DMS153 treated with DMSO at 0.1 percent for 48 hours (cell line): ENCODE measurements at regions not wholly inside any gene's neighbourhood (a gene's known extent, or its start where the extent isn't known, plus 50 kb on each side); places are given as distances from the start of the nearest gene placed in this dataset.

Experiments
- DNase-seq: peaks from one replicate; lab custom pipeline; 2025; ENCODE audit not compliant: unreplicated experiment; lab: John Stamatoyannopoulos, UW

DNA sequence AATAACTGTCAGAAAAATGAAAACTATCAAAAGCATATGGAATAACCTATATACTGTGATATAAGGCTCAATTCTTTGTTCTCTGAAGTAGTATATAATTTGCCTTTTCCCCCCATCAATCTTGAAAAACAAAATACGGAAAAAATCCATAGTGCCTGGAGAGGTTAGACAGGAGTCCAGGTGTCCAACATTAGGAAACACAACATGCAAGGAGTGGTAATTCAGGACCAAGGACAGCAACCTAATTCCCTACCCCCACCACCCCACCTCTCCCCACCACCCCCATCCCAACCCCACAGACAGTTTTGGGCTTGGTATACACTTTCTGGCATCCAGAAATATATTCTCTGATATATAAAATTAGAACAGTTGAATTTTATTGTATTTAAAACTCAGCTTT lies 55.1 kb upstream of the SLC25A26 start:
- DNase-seq, result no peak

DNA sequence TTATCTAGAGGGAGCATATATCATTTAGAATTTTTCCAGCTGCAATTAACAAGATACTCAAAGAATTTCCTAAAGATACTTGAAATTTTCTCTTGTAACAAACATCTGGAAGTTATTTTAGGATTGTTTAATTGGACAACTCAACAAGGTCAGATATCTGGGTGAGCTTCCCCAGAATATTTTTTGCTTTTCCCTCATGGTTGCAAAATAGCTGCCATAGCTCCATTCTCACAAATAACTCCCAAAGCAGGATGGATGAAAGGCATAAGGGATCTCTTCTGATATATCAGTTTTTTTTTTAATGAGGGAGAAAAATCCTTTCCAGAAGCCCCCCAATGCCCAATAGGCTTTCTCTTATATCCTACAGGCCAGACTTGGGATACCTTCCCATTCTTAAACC lies 56.6 kb upstream of the SLC25A26 start:
- DNase-seq, result no peak

DNA sequence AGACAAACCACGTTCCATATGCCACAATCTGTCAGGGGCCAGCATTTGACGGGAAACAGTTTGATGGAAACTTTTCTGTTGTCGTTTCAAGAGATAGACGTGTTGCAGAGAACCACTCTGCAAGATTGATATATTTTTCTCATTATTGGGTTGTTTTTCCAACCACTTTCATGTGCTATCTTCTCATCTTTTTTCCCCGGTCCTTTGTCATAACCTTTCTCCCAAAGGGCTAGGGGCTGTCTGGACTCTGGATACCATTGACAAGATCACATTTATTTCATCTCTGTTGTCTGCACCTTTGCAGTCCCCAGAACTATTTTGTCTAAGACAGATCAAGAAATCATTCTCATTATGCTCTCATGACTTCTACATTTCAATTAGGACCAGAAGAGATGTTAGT lies 57.6 kb upstream of the SLC25A26 start:
- no peak for DNase-seq

DNA sequence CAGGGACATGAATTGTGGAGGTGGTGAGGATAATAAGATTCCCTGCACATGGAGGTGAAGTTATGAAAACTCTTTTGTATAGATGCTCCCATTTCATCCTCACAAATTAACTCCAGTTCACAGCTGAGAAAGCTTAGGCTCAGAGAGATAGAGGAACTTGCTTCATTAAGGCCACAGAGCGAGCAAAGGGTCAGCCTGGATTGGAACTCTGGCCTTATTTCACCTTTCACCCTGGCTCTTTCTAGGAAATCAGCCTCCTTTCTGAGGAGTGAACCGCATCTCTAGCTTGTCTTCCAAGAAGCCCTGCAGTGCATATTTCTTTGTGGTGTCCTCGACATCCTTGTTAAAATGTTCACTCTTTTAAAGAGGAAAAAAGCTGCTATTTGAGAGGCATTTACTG lies 58.0 kb upstream of the SLC25A26 start:
- DNase-seq, result no peak

DNA sequence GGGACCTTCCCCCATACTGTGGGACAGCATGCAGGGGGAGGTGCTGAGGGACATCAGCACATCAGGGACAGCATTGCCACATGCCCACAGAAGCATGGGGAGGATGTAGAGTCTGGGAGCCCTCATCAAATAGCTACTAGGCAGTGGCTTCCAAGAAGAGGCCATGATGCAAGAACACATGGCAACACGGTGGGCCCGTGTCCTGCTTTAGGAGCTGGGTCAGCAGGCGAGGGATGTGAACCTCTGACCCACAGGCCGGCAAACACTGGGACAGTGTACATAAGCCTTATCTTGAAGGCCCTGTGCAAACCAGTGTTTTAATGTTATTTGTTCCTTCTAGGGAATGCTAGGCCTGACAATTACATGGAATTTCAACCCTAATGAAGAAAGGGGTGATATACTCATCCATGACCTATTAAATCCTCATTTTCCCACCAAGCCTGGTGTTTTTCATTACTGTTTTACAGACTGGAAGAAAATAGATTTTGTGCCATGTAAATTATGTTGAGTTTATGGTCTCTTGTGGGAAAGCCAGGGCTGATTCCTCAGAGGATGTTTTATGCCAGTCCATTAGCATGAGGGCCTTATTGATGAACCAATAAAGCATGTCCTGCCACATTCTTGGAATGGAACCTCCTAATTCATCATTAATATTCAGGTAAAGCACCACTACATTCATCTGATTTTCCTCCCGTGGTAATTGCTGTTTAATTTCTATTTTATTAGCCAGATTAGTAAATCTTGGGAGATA lies 61.7 kb upstream of the SLC25A26 start:
- DNase-seq, result no peak

DNA sequence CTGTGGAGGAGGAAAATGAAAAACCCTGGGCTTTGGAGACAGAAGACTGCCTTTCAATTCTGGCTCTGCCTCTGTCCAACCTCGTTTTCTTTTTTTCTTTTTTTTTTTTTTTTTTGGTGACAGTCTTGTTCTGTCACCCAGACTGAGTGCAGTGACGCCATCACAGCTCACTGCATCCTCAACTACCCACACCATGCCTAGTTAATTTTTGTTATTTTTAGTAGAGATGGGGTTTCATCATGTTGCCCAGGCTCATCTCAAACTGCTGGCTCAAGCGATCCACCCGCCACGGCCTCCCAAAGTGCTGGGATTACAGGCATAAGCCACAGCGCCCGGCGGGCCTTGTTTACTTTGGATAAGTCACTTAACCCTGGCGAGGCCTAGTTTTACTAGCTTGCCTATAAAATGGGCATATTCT lies 66.3 kb upstream of the SLC25A26 start:
- DNase-seq, result no peak

DNA sequence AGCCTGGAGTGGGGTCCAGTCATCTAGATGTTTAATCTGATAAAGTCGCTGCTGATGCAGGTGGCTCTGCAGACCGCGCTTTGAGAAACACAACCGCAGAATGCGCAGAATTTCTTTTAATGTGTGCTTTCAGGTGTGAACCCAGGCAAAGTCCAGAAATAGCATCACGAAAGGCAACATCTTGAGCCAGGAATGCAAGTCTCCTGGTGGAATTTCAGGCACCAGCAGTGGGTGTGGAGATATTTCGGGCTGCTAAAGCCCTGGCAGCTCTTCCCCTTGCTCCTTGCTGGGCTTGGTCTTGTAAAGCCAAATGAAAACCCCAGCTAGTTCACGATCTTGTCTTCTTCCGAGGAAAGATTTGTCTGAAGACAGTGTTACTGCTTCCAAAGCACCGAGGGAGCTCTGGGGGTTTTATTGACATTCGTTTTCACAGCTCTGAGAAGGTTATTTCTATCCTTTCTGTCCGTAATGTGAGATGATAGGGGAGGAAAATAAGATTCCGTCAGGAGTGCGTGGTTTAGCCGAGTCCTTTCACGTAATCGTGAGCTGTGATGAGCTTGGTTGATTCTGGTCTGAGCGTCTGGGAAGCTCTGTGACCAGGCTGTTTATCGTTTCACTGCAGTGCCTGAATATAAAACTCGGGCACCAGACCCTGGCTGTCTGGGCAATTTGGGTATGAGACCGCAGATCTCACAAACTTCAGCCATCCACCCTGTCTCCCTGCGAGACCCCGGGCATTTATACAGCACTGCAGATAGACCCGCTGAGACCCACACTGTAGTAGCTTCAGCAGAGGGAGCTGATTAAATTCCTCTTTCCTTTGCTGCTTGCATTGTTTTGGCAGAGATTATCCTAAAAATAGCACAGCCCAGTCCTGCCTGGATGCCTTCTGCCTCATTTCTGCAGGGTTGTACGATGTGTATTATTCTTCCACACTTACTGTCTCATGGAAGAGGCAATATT lies 67.0 kb upstream of the SLC25A26 start:
- DNase-seq, result no peak

DNA sequence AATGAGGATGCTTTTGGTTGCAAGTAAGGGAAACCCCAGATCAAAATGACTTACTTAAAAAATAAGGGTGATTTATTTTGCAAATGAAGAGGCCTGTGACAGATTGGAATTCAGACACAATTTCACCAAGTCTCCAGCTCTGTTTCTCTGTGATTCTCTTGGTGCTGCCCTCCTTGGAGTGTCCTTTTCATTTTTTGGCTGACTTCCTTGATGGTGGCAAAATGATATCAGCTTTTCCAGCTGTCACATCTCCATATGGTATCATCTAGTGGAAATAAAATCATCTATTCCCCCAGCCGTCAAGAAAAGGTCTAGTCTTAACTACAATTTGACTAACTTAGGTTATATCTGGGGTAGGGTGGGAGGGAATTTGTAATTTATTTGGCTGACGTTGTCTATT lies 68.5 kb upstream of the SLC25A26 start:
- no peak for DNase-seq

DNA sequence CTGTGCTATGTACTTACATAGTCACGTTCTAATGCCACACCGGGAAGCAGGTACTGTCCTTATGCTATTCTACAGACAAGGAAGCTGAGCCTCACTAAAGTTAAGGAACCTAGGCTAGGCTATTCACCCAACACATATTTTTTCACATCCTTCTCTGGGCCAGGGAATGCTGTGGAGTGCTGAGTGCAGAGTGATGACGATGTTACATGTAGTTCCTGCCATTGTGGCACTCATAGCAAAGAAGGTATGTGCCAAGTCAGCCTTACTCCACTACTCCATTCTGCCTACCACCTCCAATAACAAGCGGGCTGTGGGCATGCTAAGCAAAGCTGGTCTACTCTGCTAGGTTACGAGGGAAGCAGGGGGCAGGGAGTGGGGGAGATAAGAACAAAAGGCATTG lies 69.8 kb upstream of the SLC25A26 start:
- no peak for DNase-seq

DNA sequence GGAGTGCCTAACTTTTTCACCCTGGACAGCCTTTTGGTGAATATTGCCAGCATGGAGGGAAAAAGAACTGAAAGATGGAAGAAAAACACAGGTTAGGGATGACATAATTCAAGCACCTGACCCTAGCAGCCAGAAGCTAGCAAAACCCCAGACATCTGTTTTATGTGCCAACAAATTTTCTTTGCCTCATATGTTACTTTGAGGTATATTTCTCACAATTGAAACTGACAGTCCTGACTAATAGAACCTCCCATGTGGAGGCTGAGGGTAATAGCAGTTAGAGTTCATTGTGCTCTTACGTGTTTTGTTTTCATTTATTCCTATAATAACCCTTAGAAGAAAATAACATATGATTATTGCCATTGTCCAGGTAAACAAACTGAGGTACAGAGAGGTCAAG lies 71.5 kb upstream of the SLC25A26 start:
- no peak for DNase-seq

DNA sequence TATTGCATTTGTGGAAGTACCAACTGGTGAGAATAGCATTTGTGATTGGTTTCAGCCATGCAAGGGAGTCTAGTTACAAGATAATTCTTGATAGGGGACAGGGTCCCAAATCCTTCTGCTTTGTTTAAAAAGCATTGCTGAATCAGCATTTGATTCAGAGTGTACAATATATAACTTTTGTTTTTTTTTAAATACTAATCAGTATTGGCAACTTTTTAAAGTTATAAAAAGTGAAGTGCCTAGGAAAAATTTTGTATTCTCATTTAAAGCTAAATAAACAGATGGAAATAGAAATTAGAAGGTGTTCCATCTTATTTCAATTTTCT lies 75.4 kb upstream of the SLC25A26 start:
- no peak for DNase-seq

DNA sequence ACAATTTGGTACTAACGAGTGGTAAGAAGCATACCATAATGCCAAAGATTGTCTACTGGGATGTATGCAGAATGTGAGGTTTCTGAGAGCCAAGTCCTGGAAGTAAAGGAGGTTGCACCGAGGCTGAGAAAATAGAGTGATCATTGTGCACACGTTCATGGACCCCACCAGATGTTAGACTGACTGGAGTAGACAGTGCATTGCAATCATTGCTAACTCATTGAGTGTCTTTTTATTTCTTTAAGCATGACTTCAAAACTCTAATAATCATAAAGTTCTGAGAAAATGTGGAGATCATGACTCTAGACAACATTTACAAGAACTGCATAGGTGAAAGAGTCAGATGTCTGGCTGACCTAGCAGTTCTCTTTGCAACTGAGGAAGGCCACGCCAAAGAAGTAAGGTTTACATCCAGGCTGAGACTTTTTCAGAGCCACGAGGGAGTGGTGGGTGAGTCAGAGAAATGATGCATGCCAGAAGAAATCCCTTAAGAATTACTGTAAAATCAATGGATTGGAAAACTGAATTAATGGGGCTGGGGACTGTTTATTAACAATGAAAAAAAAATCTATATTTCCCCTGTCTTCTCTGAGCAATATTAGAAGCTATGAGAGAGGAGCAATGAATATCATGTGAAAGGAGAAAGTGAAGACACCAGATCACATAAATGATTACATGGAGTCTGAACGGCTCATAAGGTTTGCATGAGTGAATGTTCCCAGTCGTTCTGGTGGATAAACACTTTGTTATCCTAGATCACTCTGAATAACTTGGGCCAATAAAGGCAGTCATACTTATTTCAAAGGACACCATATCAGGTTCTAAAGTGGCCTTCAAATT lies 76.0 kb upstream of the SLC25A26 start:
- DNase-seq, result no peak

DNA sequence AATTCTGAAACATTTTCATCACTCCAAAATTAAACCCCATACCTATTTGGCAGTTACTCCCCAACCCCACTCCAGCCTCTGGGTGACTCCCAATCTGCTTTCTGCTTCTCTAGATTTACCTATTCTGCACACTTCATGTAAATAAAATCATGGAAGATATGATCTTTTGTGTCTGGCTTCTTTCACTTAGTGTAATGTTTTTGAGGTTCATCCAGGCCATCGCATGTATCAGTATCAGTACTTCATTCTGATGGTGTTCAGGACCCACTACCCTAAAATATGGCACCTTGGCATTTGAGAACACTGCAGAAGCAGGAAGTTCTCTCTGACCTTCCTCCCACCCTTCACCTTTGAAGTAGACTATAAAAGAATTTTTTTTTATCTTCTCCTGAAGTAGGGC lies 78.7 kb upstream of the SLC25A26 start:
- no peak for DNase-seq

DNA sequence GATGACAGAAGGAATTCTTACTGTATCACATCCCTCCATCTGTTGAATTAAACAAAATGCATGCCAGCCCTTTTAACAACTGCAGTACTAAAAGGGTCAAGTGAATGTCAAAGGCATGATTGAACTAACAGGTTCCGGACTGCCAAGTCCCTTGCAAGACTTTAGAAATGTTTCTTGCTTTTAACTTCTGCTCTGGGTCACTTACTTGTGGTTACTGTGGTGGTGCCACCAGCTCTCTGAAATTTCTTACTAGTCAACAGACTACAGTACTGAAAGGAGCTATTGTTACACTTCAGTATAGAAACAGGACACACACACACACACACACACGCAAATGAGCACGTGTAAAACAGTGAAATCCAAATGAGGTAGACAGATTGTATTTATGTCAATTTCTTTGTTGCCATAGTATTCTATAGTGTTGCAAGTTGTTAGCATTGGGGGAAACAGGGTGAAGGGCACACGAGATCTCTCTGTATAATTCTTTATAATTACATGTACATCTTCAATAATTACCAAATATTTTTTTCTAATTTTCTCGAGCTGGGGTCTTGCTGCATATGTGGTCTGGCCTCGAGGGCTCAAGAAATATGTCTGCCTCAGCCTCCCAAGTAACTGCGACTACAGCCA lies 79.9 kb upstream of the SLC25A26 start:
- DNase-seq, result no peak

DNA sequence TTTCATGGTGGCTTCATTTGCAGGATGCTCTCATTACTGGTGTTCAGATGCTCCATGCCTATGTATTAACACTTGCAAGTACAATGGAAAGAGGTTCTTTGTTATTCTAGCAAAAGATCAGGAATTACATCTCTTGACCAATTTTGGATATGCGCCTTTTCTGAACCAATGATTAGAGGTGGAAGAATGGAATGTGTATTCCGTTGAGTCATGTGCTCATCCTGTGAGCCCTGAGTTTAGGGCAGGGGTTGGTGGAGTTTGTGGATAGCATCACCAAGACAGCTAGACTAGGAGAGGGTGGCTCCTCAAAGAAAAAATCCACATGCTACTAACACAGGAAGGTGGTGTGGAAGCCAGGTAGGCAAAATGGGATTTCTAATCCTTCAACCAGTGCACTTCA lies 80.7 kb upstream of the SLC25A26 start:
- DNase-seq, result no peak

DNA sequence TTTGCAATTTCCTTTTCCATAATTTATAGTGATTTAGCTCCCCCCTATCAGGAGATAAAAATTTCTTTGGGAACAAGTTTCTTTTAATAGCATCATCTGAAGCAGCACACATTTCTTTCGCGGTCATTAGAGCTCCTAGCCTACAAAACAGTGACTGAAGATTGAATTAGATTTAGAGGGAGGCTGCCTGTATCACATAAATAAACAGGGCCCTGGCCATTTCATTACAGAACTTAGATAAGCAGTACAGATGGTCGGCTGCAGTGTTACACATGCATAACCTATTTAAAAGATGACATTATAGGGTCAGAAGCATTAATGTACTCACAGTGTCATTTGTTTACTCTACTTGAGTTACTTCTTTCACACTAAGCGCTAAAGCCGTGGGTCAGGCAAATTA lies 81.4 kb upstream of the SLC25A26 start:
- no peak for DNase-seq

DNA sequence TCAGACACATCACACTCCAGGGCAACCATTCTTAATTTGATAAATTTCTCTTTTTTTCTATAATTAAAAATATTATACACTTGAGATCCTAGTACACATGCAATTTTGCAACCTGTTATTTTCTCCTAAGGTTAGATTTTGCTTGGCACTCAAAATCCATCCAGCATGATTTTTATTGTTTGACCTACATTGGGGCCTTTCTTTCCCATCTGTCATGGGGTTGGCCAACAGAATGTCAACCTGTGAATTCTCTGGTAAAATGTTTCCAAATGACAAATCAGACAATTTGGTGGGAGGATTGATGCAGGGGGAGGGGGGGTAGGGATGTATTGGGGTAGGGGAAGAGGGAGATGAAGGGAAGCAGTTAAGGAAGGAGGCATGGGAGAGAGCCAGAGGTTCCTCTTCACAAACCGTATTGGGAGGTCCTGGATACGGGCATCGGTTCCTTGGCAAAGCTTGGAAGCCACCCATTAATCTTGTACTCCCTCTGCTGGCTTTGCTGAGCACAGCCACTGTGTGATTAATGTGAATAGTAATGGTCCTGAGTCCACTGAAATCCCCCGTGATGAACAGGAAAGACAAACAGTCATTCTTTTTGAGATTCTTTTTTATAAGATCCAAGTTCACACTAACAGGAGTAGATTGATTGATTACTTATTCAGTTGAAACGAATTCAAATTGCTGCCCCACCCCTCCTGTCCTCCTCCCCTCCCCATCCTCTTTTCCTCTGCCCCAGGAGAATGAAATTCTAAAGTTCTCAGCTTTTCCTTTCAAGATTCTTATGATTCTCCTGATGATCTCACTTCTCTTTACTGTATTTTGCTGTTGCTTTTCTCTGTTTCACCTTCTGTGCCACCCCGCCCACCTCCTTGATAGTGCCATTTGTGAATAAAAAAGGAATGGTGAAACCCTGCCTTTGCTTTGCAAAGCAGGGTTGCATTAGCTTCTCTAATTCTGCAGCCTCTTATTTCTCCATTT lies 82.2 kb upstream of the SLC25A26 start:
- DNase-seq, result peak; percentile 0

DNA sequence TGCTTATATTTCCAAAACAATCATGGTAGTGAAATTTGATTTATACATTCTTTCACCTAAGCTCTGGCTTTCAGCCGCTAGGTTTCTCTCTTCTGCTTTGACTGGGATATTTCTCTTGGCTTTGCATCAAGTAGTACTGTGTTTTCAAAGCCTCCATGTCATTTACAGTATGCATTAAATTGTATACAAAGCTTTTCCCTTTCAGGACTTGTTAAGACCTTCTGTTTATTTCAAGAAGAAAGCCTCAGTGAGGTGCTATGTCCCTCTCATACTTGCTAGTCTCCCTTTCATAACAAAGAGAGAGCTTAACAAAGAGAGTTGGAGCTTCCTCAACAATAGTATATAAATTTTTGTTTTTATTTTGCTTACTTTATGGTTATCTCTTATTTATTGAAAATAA lies 84.2 kb upstream of the SLC25A26 start:
- no peak for DNase-seq

DNA sequence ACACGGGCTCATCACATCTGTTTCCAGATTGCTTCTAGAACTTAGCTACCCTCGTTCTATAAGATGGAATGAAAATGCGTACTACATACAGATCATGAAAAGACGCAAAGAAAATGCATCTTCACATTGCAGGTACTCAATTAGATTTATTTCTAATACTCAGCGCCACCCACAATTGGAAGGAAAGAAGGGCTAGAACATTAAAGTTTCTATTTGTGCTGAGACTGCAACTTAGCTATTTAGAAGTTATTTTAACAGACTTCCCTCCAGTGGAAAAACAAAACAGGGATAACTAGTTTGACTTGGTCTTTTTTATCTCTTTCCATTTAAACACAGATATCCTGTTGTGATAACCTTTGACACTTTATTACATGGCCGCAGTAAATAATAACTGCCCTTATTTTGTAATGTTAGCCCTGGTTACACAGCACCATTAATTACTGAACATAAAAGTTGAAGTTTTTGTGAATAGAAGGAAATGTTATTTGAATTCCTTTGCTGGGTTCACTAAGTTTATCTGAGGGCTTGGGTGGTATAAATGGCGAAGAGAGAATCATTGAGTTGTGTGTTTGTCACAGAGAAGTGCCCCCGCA lies 86.9 kb upstream of the SLC25A26 start:
- DNase-seq, result no peak
